Thyroid gland (tissue), 4 donors: ENCODE measurements at regions not wholly inside any gene's neighbourhood (a gene's known extent, or its start where the extent isn't known, plus 50 kb on each side); places are given as distances from the start of the nearest gene placed in this dataset.

ENCODE experiments used
- DNase-seq, 2 donors: peaks; one replicate each; pipeline ENCODE4 v3.0.0-alpha.2; 2019
- H3K27ac ChIP-seq, 3 donors: fragments of 200-600 bp; sonication (generic); 1 replicate in 2 of 3; 2 replicates in 1 of 3; pipeline ENCODE4 v1.5.1; 2016 to 2019; ENCODE audit warnings: mild to moderate bottlenecking in 1 of 3, moderate library complexity in 1 of 3
- H3K27me3 ChIP-seq: fragments of 200-600 bp; sonication (generic); one replicate; pipeline ENCODE4 v1.5.1; 2019
- H3K36me3 ChIP-seq, 2 donors: fragments of 200-600 bp; sonication (generic); one replicate each; pipeline ENCODE4 v1.5.1; 2016 to 2019
- H3K4me1 ChIP-seq, 2 donors: fragments of 200-600 bp; sonication (generic); one replicate each; pipeline ENCODE4 v1.5.1; 2017 to 2019
- H3K4me3 ChIP-seq, 3 donors: fragments of 200-600 bp; sonication (generic); replicated peaks in 1 of 3; 1 replicate in 2 of 3; 2 replicates in 1 of 3; pipeline ENCODE4 v1.5.1; 2016; ENCODE audit warnings: mild to moderate bottlenecking in 1 of 3
- H3K9me3 ChIP-seq: fragments of 200-600 bp; sonication (generic); one replicate; pipeline ENCODE4 v1.5.1; 2017
- CTCF ChIP-seq, 6 experiments: fragments of 200-600 bp in 3 of 6; fragments of 450-650 bp in 3 of 6; sonication (generic) in 3 of 6; IDR thresholded peaks; one replicate each; pipeline ENCODE4 v1.5.1; 2016 to 2019; ENCODE audit warnings: antibody characterized with exemption in 6 of 6, mild to moderate bottlenecking in 2 of 6, inconsistent platforms in 1 of 6, moderate library complexity in 1 of 6
- POLR2A ChIP-seq, 2 donors: fragments of 450-650 bp; IDR thresholded peaks; one replicate each; pipeline ENCODE4 v1.6.1; 2017; ENCODE audit warnings: antibody characterized with exemption in 2 of 2, mild to moderate bottlenecking in 2 of 2, moderate library complexity in 1 of 2
- WGBS, 2 donors: methylation state at CpG; one replicate each; pipeline ENCODE4 v1.1.5; 2017; 5-methylcytosine and 5-hydroxymethylcytosine counted together
- intact Hi-C: fragments of 100-400 bp; cut with DNase I; formaldehyde crosslinking; loops from one replicate; pipeline ENCODE4 v1.15.1; 2023

DNA sequence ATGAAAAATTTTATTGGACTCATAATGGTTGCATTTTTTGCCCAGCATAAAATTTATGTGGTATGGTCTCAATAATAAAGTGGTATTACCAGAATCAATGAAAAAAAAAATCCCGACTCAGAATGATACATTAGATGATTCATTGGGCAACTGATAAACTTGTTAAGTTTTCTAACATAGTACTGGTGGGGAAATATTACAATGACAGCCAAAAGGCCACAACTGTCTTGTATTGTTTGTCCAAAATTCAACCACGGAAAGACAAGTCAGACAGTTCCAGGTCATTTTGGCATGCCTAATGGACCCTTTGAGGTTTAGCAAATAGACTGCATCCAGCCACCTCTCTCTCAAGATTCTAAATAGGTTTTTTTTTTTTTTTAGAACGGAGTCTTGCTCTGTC, 70.5 kb upstream of the TRIM9 start:
- H3K4me3 ChIP-seq: no peak overlapping the region
- TF ChIP-seq POLR2A (IDR thresholded peaks at IDR 0.05) (no peak), CTCF (IDR thresholded peaks at IDR 0.05) (no peak)
- WGBS, 2 donors: 73 to 91% methylated on average over 3 of the region's 3 CpGs

DNA sequence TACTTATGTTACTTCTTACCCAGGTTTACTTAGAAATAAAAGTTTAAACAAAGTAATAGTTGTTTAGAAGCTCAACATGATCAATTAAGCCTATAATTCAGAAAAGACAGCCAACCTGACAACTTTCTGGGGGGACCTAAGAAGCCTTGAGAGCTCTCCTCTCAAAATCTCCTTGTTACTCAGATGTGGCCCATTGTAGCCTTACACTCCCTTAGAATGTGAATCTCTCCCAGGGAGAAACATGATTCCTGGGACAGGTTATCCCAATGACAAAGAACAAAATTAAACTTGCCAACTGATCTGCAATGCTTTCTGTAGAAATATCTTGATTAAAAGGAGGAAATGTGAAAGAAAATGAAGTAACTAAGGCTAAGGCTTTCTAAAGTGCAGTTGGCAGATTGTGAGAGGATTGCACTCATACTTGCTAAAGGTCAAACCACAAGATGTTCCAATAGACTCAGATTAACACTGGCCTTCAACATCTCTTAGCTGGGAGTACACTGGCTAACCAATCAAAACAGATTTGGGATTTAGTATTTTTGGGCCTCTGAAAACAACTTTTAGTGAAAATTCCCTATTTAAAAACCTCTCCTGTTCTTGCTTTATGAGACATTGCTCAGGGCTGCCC, 72.3 kb upstream of the TMX1 start:
- H3K9me3 ChIP-seq: no peaks in the 10 kb centered on the region
- H3K27me3 ChIP-seq: no peaks in the 10 kb centered on the region
- intact Hi-C loops: no loop called here
- no peaks in the 10 kb centered on the region for H3K36me3 ChIP-seq
- no peak overlapping the region for H3K4me3 ChIP-seq
- TF ChIP-seq POLR2A (IDR thresholded peaks at IDR 0.05): no peak
- no peak for TF ChIP-seq CTCF (IDR thresholded peaks at IDR 0.05)
- no peak for DNase-seq
- H3K4me1 ChIP-seq: no peaks in the 10 kb centered on the region
- peak overlapping the region in 1 of 3 donors; percentile 31 for H3K27ac ChIP-seq

More for the DNA sequence above, 70.5 kb upstream of the TRIM9 start:
- intact Hi-C loops: no loop called here
- Histone ChIP-seq H3K4me1 (no peaks in the 10 kb centered on the region), H3K36me3 (no peaks in the 10 kb centered on the region), H3K9me3 (no peaks in the 10 kb centered on the region), H3K27me3 (no peaks in the 10 kb centered on the region), H3K27ac (no peak overlapping the region)
- DNase-seq: no peak

GRCh38 chr14:51168215-51168613, 71.8 kb upstream of the TMX1 start:
- WGBS, 2 donors: 43 to 57% methylated on average over 2 of the region's 2 CpGs
- H3K4me3 ChIP-seq: no peak overlapping the region
- no peak for DNase-seq
- no peak for TF ChIP-seq CTCF (IDR thresholded peaks at IDR 0.05)
- TF ChIP-seq POLR2A (IDR thresholded peaks at IDR 0.05): no peak
- intact Hi-C loops: no loop called here
- H3K9me3 ChIP-seq: no peaks in the 10 kb centered on the region
- no peaks in the 10 kb centered on the region for H3K4me1 ChIP-seq
- H3K27me3 ChIP-seq: no peaks in the 10 kb centered on the region
- H3K27ac ChIP-seq: peak overlapping the region in 1 of 3 donors; percentile 31
- H3K36me3 ChIP-seq: no peaks in the 10 kb centered on the region

GRCh38 chr14:51173863-51174262, 66.2 kb upstream of the TMX1 start:
- Histone ChIP-seq H3K27ac (no peak overlapping the region), H3K36me3 (no peaks in the 10 kb centered on the region), H3K4me3 (no peak overlapping the region), H3K9me3 (no peaks in the 10 kb centered on the region), H3K4me1 (peaks cover 0 to 13% of the 10 kb centered on the region in 2 donors), H3K27me3 (no peaks in the 10 kb centered on the region)
- no peak for DNase-seq
- no peak for TF ChIP-seq POLR2A (IDR thresholded peaks at IDR 0.05)
- no peak for TF ChIP-seq CTCF (IDR thresholded peaks at IDR 0.05)
- intact Hi-C loops: no loop called here
- 70 to 83% methylated on average over 1 of the region's 1 CpG for WGBS, 2 donors

DNA sequence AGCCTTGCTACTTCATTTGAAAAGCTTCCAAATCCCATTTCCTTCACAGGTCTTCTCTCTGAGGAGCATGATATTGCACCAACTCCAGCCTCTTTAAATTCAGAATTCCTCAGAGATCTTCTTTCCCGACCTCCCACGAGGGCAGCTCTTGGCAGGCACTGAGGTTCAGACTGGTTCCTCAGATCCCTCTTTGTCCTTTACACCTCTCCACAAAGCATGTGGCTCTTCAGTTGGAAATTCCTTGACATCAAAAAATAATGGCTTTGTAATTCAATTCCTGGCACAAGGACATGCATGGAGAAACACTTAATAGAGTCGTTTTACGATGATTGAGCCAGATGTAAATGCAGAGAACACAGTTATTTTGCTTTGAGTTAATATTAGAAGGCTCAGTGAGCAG, 63.2 kb upstream of the TMX1 start:
- no peak overlapping the region for H3K27ac ChIP-seq

More for the DNA sequence above, 63.2 kb upstream of the TMX1 start:
- TF ChIP-seq CTCF (IDR thresholded peaks at IDR 0.05) (no peak), POLR2A (IDR thresholded peaks at IDR 0.05) (no peak)
- Histone ChIP-seq H3K27me3 (no peaks in the 10 kb centered on the region), H3K36me3 (no peaks in the 10 kb centered on the region), H3K4me3 (no peak overlapping the region), H3K9me3 (no peaks in the 10 kb centered on the region), H3K4me1 (peaks cover 0 to 13% of the 10 kb centered on the region in 2 donors)
- intact Hi-C loops: no loop called here
- 15 to 23% methylated on average over 4 of the region's 4 CpGs for WGBS, 2 donors
- peak; percentile 27 to 35 for DNase-seq
